ENCODE measurements at regions not wholly inside any gene's neighbourhood (a gene's known extent, or its start where the extent isn't known, plus 50 kb on each side); places are given as distances from the start of the nearest gene placed in this dataset.

DNA sequence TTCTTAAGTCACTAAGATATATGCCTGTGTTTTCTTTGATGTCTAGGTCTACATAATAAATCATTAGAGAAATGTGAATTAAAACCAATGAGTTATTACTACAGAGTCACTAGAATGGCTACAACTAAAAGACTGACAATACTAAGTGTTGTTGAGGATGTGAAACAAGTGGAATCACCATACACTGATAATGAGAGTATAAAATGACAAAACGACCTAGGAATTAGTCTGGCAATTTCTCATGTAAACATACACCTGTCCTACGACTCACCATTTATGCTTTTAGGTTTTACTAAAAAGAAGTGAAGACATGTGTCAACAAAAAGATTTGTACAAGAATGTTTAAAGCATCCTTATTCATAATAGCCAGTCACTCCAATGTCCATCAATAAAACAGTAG, 75.2 kb upstream of the SATB1 start:
- TF ChIP-seq, protein P1, sequence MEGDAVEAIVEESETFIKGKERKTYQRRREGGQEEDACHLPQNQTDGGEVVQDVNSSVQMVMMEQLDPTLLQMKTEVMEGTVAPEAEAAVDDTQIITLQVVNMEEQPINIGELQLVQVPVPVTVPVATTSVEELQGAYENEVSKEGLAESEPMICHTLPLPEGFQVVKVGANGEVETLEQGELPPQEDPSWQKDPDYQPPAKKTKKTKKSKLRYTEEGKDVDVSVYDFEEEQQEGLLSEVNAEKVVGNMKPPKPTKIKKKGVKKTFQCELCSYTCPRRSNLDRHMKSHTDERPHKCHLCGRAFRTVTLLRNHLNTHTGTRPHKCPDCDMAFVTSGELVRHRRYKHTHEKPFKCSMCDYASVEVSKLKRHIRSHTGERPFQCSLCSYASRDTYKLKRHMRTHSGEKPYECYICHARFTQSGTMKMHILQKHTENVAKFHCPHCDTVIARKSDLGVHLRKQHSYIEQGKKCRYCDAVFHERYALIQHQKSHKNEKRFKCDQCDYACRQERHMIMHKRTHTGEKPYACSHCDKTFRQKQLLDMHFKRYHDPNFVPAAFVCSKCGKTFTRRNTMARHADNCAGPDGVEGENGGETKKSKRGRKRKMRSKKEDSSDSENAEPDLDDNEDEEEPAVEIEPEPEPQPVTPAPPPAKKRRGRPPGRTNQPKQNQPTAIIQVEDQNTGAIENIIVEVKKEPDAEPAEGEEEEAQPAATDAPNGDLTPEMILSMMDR (conservative IDR thresholded peaks at IDR 0.05; ENCODE audit: low read length) = no peak
- no peak for TF ChIP-seq EZH2phosphoT487 (IDR thresholded peaks at IDR 0.05; ENCODE audit: borderline replicate concordance, low read depth, low read length)

All from OCI-LY7 (cell line).